WI38 (cell line): ENCODE measurements at regions not wholly inside any gene's neighbourhood (a gene's known extent, or its start where the extent isn't known, plus 50 kb on each side); places are given as distances from the start of the nearest gene placed in this dataset.

Source experiments
- H3K4me3 ChIP-seq: 2 replicates; pipeline ENCODE4 v1.5.1; 2011; ENCODE audit warnings: low read depth, mild to moderate bottlenecking, control low read depth, low read length
- CTCF ChIP-seq: IDR thresholded peaks from 2 replicates; pipeline ENCODE4 v1.5.1; 2012; ENCODE audit warnings: low read depth, mild to moderate bottlenecking, control low read depth, low read length

GRCh38 chr10:35895331-35895730 lies 253.2 kb upstream of the FZD8 start:
- TF ChIP-seq CTCF = no peak
- no peak overlapping the region for H3K4me3 ChIP-seq

- TF ChIP-seq CTCF = no peak
- H3K4me3 ChIP-seq = no peak overlapping the region
These were observed 250.4 kb upstream of the FZD8 start for GRCh38 chr10:35892526-35892925.

- no peak for TF ChIP-seq CTCF
- no peak overlapping the region for H3K4me3 ChIP-seq
These were observed 248.8 kb upstream of the FZD8 start for GRCh38 chr10:35890676-35891495.

GRCh38 chr10:35889971-35890675 lies 248.0 kb upstream of the FZD8 start:
- no peak overlapping the region for H3K4me3 ChIP-seq
- no peak for TF ChIP-seq CTCF

- H3K4me3 ChIP-seq = no peak overlapping the region
- TF ChIP-seq CTCF = no peak
These were observed 247.1 kb upstream of the FZD8 start for GRCh38 chr10:35889226-35889625.

- TF ChIP-seq CTCF = no peak
These were observed 246.3 kb upstream of the FZD8 start for GRCh38 chr10:35888400-35888799.

GRCh38 chr10:35887685-35888084 lies 245.6 kb upstream of the FZD8 start:
- no peak for TF ChIP-seq CTCF
- H3K4me3 ChIP-seq = no peak overlapping the region

More at GRCh38 chr10:35888400-35888799, 246.3 kb upstream of the FZD8 start:
- H3K4me3 ChIP-seq = no peak overlapping the region
